Activated T-cell treated with anti-CD3 and anti-CD28 coated beads, Interleukin-2, amount 50 U/mL, for 24 hours (primary cell): ENCODE measurements at regions not wholly inside any gene's neighbourhood (a gene's known extent, or its start where the extent isn't known, plus 50 kb on each side); places are given as distances from the start of the nearest gene placed in this dataset.

Experiments
- DNase-seq: peaks from one replicate; pipeline ENCODE4 v3.0.0-alpha.2; 2020
- H3K27ac Mint-ChIP-seq: 2 replicates; pipeline ENCODE4 v1.8.0; 2020; ENCODE audit warnings: mild to moderate bottlenecking, mixed read lengths
- H3K27me3 Mint-ChIP-seq: 2 replicates; pipeline ENCODE4 v1.8.0; 2020; ENCODE audit warnings: mixed read lengths
- H3K36me3 Mint-ChIP-seq: 2 replicates; pipeline ENCODE4 v1.8.0; 2020; ENCODE audit warnings: low read depth, mixed read lengths
- H3K4me1 Mint-ChIP-seq: 2 replicates; pipeline ENCODE4 v1.8.0; 2020; ENCODE audit warnings: low read depth, mixed read lengths
- H3K4me3 Mint-ChIP-seq: 2 replicates; pipeline ENCODE4 v1.8.0; 2020; ENCODE audit warnings: mild to moderate bottlenecking, moderate library complexity, mixed read lengths
- H3K9me3 Mint-ChIP-seq: 2 replicates; pipeline ENCODE4 v1.8.0; 2020; ENCODE audit warnings: mixed read lengths

DNA sequence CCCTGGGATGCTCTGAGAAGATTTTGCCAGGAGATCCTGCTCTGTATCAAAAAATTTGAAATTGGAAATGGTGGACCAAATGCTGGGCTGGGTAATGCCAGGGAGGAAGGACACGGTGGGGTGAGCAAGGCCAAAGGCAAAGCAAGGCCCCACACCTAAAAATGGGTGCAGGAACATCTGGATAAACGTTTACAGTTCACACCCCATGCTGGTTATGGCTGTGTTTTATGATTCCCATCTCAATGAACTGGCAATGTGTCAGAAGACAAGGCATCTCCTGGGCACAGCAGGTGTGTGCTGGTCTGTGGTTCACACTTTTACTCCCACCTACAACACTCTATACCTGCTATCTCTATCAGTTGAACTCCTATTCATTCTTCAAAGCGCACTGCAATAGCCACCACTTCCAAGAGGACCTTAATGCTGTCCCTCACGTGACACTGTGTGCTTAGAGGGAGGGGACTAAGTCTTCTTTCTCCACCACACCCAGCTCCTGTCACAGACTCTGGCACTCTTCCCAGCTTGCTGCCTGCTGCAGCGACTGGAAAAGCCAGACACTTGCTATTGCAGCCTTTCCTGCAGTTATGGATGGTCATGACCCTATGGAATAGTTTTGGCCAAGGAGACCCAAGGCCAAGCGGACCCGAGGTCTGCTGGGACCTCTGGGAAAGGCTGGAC, 277.5 kb downstream of the CTTN start:
- Mint-ChIP-seq H3K4me1 (no peaks in the 10 kb centered on the region), H3K27me3 (peaks cover 3% of the 10 kb centered on the region), H3K36me3 (no peaks in the 10 kb centered on the region), H3K9me3 (no peaks in the 10 kb centered on the region), H3K4me3 (no peak overlapping the region), H3K27ac (no peak overlapping the region)
- no peak for DNase-seq

GRCh38 chr11:70677232-70677916, 279.0 kb downstream of the CTTN start:
- Mint-ChIP-seq H3K4me1 (no peaks in the 10 kb centered on the region), H3K27me3 (peaks cover 1% of the 10 kb centered on the region), H3K27ac (no peak overlapping the region), H3K36me3 (no peaks in the 10 kb centered on the region), H3K9me3 (no peaks in the 10 kb centered on the region), H3K4me3 (no peak overlapping the region)
- no peak for DNase-seq

DNA sequence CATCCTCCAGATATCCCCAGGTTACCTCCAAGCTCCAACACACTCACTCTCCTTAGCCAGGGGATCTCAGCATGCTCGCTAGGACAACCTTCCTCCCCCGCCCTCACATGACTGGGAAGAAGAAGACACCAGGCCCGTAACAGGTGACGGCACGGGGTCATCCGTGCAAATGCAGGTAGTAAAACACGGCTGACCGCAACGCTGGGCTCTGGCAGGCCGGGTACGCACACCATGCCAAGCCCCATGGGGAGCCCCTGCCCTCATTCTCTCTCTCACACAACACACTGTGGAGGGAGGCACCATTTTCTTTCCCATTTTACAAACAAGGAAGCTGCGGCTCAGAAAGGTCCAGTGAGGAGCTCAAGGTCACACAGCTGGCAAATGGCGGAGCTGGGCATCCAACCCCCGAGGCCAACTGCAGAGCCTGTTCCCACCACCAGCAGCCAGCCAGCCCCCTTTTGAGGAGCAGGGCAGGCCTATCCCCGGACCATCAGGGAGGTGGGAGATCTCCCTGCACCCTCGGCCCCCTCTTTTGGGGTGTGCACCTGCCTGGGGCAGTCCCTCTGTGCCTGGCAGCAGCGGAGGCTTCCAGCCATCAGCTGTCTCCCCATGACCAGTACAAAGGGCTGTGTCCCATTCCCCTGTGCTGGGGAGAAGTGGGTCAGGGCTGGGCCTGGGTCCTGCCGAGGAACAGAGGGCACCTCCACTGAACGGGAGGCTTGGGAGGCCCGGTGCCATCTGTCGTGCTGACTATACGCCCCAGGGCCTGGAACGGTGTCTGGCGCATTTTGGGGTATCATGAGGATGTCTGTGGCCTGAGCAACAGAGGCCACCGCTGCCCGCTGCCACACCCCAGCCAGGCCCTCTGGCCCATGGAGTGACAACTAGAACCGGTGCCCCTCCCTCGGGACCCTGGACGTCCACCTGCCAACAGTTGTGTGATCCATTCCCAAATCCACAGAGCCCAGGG, 280.9 kb downstream of the CTTN start:
- no peak for DNase-seq
- Mint-ChIP-seq H3K36me3 (no peaks in the 10 kb centered on the region), H3K9me3 (no peaks in the 10 kb centered on the region), H3K4me3 (no peak overlapping the region), H3K27me3 (peaks cover 4% of the 10 kb centered on the region), H3K4me1 (no peaks in the 10 kb centered on the region), H3K27ac (no peak overlapping the region)

DNA sequence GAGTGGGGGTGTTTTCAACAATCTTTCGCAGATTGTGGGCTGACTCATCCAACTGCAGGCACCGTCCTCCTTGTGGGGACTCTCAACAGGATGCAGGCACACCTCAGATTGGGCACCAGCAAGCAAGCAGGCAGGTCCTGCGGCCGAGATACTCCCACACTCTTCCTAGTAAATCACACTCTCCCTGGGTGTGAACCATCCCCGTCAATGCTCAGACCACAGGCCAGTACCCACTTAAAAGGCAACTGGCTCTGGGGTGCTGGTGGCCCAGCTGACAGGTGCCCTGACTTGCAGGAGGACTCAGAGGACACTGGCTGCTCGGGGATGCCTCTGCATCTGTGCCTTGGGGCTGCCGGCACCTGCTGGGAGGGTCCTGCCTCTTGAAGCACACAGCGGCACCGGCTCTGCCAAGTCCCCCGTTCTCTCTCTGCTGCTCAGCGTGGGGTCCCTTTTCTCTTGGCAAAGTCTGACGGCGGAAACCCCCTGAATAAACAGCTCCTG, 282.5 kb downstream of the CTTN start:
- no peaks in the 10 kb centered on the region for H3K36me3 Mint-ChIP-seq
- H3K9me3 Mint-ChIP-seq = no peaks in the 10 kb centered on the region
- H3K4me3 Mint-ChIP-seq = no peak overlapping the region
- no peak for DNase-seq
- H3K4me1 Mint-ChIP-seq = no peaks in the 10 kb centered on the region
- H3K27ac Mint-ChIP-seq = no peak overlapping the region
- H3K27me3 Mint-ChIP-seq = peaks cover 4% of the 10 kb centered on the region

DNA sequence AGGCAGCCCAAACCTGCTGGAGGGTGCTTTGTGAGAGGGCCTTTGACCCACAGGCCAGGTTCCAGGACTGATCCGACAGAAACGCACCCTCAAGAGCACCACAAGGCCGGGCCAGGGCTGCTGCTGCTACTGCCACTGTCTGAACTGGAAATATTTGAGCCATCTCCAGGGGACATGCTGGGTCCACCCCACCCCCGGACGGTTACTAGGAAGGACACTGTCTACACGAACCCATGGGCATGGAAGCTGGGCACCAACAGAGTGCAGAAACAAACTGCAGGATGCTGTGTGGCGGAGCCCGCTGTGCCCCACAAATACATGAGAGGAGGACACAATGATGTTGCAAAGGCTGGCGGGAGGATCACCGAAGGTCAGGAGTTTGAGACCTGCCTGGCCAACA, 283.7 kb downstream of the CTTN start:
- H3K4me3 Mint-ChIP-seq = no peak overlapping the region
- no peaks in the 10 kb centered on the region for H3K4me1 Mint-ChIP-seq
- H3K9me3 Mint-ChIP-seq = no peaks in the 10 kb centered on the region
- H3K36me3 Mint-ChIP-seq = no peaks in the 10 kb centered on the region
- peaks cover 4% of the 10 kb centered on the region for H3K27me3 Mint-ChIP-seq
- H3K27ac Mint-ChIP-seq = no peak overlapping the region
- no peak for DNase-seq

DNA sequence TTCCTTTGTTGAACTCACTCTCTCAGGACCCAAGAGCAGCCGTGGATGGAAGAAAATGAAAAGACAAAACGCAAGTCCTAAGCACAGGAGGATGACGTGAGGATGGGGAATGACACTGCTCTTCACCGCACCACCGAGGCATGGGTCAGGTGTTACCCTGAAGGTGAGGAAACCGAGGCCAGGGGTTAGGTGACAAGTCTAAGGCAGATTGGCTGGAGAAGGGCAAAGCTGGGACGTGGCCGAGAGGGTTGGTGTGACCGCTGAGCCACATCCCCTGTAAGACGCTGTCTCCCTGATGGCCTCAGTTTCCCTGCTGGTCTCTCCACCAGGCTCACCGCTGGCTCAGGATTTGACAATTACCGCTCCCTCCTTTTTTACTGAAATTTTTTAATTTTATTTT, 284.4 kb downstream of the CTTN start:
- H3K4me1 Mint-ChIP-seq = no peaks in the 10 kb centered on the region
- H3K9me3 Mint-ChIP-seq = no peaks in the 10 kb centered on the region
- H3K36me3 Mint-ChIP-seq = no peaks in the 10 kb centered on the region
- H3K27me3 Mint-ChIP-seq = peaks cover 4% of the 10 kb centered on the region
- H3K4me3 Mint-ChIP-seq = no peak overlapping the region
- no peak overlapping the region for H3K27ac Mint-ChIP-seq
- no peak for DNase-seq

- no peak for DNase-seq
- Mint-ChIP-seq H3K27me3 (peaks cover 17% of the 10 kb centered on the region), H3K9me3 (peaks cover 5% of the 10 kb centered on the region), H3K4me1 (no peaks in the 10 kb centered on the region), H3K4me3 (no peak overlapping the region), H3K27ac (no peak overlapping the region), H3K36me3 (no peaks in the 10 kb centered on the region)
Measured at GRCh38 chr11:70687716-70688115, 289.4 kb downstream of the CTTN start.

DNA sequence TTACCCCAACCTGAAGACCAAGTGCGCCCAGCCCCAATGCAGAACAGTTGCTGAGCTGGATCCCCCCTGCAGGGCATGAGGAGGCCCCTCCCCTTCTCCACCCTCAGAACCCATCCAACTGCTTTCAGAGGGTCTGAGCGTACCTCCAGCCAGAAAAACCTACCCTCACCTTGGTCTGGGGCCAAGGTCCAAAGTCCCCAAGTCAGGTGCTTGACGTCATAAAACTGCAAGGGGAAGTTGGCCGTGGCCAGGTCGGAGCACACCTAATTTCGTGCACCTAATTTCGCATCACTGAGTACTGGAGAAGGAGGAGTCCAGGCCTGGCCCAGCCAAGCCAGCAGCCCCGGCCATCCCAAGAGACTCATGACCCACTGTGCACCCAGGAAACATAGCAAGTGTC, 289.8 kb downstream of the CTTN start:
- Mint-ChIP-seq H3K27ac (no peak overlapping the region), H3K27me3 (peaks cover 16% of the 10 kb centered on the region), H3K9me3 (peaks cover 5% of the 10 kb centered on the region), H3K4me3 (no peak overlapping the region), H3K36me3 (no peaks in the 10 kb centered on the region), H3K4me1 (no peaks in the 10 kb centered on the region)
- no peak for DNase-seq

DNA sequence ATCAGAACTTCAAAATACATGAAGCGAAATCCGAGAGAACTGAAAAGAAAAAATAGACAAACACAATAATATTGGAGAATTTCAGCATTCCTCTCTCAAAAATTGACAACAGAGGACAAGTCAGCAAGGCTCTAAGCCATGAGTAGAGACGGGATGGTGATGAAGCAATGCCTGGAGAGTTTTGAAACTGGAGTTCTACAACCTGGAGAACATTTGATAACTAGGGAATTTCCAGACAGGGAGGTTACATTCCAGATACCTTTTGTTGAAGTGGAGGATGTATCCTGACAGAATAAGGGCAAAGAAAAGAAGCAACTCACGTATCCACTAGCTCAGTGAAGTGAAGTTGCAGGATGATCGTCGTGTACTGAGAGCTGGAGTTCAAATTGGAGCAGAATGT, 291.4 kb downstream of the CTTN start:
- Mint-ChIP-seq H3K4me3 (no peak overlapping the region), H3K27ac (no peak overlapping the region)
- no peak for DNase-seq

GRCh38 chr11:70692131-70692530, 293.8 kb downstream of the CTTN start:
- H3K36me3 Mint-ChIP-seq = no peaks in the 10 kb centered on the region
- H3K27ac Mint-ChIP-seq = no peak overlapping the region
- H3K27me3 Mint-ChIP-seq = peaks cover 17% of the 10 kb centered on the region
- DNase-seq = no peak
- H3K9me3 Mint-ChIP-seq = peaks cover 5% of the 10 kb centered on the region
- no peaks in the 10 kb centered on the region for H3K4me1 Mint-ChIP-seq
- H3K4me3 Mint-ChIP-seq = no peak overlapping the region

More for the DNA sequence above, 291.4 kb downstream of the CTTN start:
- no peaks in the 10 kb centered on the region for H3K4me1 Mint-ChIP-seq
- no peaks in the 10 kb centered on the region for H3K36me3 Mint-ChIP-seq
- H3K27me3 Mint-ChIP-seq = peaks cover 14% of the 10 kb centered on the region
- peaks cover 5% of the 10 kb centered on the region for H3K9me3 Mint-ChIP-seq

DNA sequence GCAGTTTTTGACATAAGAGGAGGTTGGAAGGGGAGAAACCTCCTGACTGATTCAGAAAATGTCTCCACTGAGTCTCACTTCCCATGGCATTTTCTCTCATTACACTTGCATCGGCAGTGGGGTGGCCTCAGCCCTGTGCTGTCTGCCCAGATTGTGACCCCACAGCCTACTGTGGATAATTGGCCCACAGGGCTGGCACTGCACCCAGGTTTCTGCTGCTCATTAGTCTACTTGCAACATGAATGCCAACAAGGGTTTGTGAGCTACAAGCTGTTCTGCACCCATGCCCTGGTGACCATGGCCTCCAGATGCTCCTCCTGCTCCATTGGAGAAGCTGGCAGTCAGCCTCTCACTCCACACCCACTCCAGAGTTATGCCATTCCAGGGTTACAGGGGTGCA, 296.0 kb downstream of the CTTN start:
- Mint-ChIP-seq H3K27ac (no peak overlapping the region), H3K4me1 (no peaks in the 10 kb centered on the region), H3K4me3 (no peak overlapping the region), H3K27me3 (peaks cover 15% of the 10 kb centered on the region), H3K36me3 (no peaks in the 10 kb centered on the region), H3K9me3 (peaks cover 5% of the 10 kb centered on the region)
- DNase-seq = no peak

GRCh38 chr11:70695086-70695960, 297.0 kb downstream of the CTTN start:
- H3K9me3 Mint-ChIP-seq = no peaks in the 10 kb centered on the region
- no peak overlapping the region for H3K4me3 Mint-ChIP-seq
- H3K4me1 Mint-ChIP-seq = no peaks in the 10 kb centered on the region
- DNase-seq = no peak
- H3K27me3 Mint-ChIP-seq = peaks cover 8% of the 10 kb centered on the region
- no peaks in the 10 kb centered on the region for H3K36me3 Mint-ChIP-seq
- H3K27ac Mint-ChIP-seq = no peak overlapping the region

DNA sequence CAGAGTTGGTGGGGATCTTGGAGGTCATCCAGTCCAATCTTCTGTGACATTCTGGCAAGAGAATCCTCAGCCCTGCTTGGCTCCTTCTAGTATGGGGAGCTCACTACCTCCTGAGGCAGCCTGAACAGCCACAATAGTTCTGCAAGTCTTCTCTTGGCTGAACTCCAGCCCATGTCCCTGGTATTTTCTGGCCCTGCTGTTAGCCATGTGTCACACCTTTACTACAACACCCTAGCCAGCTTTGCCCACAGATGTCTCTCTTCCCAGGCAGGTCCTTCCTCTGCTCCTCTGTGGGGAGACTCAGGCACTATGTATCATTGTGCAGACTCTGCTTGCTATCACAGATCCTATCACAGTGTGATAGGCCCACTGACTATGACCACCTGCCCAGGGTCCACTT, 297.7 kb downstream of the CTTN start:
- Mint-ChIP-seq H3K36me3 (no peaks in the 10 kb centered on the region), H3K4me3 (no peak overlapping the region), H3K27ac (no peak overlapping the region), H3K27me3 (peaks cover 6% of the 10 kb centered on the region), H3K9me3 (no peaks in the 10 kb centered on the region), H3K4me1 (no peaks in the 10 kb centered on the region)
- DNase-seq = no peak

DNA sequence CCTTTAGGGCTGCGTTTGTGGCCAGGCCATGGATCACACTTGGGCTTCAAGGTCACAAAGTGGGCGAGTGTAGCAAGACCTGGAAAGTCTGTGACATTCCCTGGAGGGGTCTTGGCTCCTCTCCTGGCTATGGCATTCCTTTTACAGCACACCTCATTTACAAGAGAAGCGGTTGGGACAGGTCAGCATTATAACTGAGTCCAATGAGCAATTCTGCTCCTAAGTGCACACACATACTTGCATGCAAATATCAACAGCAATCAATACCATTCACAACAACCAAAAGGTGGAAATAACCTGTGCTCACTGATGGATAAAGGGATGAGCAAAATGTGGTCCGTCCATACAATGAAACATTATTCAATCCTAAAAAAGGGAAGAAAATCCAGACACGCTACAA, 298.2 kb downstream of the CTTN start:
- Mint-ChIP-seq H3K27me3 (peaks cover 5% of the 10 kb centered on the region), H3K4me1 (no peaks in the 10 kb centered on the region), H3K36me3 (no peaks in the 10 kb centered on the region), H3K4me3 (no peak overlapping the region), H3K27ac (no peak overlapping the region), H3K9me3 (no peaks in the 10 kb centered on the region)
- no peak for DNase-seq
